ENCODE measurements at regions not wholly inside any gene's neighbourhood (a gene's known extent, or its start where the extent isn't known, plus 50 kb on each side); places are given as distances from the start of the nearest gene placed in this dataset.
"Not testable (repeated sequence)": the region's sequence is repeated elsewhere in the genome, so short reads cannot be mapped to it uniquely, and the experiment has no call there.

GRCh38 chr15:31433091-31433490, 106.5 kb downstream of the KLF13 start:
- no peak for DNase-seq (ENCODE audit: low read depth)

DNA sequence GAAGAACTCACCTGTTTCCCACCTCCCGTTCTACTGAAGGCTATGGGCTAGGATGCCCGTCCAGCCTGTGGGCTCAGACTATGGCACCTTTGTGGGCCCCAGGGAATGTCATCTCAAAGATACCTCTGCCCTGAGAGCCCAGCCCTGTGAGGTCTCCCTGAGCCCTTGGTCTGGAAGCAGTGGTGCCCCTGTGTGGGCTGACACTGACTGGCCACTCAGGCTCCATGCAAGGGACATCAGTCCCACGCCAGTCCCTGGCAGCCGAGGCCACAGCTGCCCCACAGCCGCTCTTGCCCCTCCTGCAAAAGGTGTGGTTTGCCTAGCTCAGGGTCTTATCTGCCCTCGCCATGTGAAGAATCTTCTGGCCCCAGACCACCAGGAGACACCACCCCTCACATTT, 106.9 kb downstream of the KLF13 start:
- no peak for DNase-seq (ENCODE audit: low read depth)

DNA sequence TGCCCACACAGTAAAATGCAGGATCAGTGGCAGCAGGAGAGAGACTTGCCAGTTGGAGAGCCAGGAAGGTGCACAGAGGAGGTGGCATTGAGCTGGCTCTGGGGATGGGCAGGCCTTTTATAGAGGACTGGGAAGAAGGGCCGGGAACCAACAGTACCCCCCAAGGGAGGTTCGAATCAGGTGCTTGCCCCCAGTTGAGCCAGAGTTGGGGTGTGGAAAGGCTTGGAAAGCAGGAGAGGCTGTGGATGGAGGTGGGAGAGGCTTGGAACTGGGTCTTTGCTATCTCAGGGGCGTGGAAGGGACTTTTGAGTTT, 107.6 kb downstream of the KLF13 start:
- DNase-seq (ENCODE audit: low read depth): no peak

- DNase-seq (ENCODE audit: low read depth): peak; percentile 80
Observed at GRCh38 chr15:31434588-31435260, 108.1 kb downstream of the KLF13 start.

GRCh38 chr15:31435261-31435911, 108.8 kb downstream of the KLF13 start:
- no peak for DNase-seq (ENCODE audit: low read depth)

DNA sequence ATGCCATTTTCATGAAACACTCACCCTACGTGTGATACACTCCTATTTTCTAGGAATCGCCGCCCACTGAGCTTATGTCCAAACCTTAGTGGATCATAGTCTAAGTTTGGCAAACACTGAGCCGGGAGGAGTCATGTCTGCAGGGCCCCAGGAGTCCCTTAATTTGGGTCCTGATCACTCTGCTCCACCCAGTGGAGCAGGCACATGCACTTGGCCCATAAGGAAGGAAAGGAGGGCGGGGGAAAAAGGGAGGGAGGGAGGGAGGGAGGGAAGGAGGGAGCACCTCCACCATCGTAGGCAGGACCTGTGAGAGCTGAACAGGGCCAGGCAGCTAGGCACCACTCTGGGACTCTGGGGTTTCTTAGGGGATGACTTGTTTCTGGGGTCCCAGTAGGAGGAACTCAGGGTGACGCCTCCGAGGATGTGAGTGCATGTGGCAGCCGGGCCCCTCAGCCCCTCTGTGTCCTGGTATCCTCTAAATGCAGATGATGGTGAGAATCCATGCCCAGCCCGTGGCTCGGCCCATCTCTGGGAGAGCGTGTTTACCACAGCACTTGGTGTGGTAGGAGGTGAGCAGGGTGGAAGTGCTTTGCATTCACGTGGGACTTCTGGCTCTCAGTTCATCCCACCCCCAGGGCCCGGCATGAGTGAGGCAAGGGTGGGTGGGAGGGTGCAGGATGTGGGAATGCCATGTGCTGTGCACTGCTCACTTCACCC, 109.4 kb downstream of the KLF13 start:
- no peak for DNase-seq (ENCODE audit: low read depth)

GRCh38 chr15:31437686-31438085, 111.1 kb downstream of the KLF13 start:
- DNase-seq (ENCODE audit: low read depth): no peak

DNA sequence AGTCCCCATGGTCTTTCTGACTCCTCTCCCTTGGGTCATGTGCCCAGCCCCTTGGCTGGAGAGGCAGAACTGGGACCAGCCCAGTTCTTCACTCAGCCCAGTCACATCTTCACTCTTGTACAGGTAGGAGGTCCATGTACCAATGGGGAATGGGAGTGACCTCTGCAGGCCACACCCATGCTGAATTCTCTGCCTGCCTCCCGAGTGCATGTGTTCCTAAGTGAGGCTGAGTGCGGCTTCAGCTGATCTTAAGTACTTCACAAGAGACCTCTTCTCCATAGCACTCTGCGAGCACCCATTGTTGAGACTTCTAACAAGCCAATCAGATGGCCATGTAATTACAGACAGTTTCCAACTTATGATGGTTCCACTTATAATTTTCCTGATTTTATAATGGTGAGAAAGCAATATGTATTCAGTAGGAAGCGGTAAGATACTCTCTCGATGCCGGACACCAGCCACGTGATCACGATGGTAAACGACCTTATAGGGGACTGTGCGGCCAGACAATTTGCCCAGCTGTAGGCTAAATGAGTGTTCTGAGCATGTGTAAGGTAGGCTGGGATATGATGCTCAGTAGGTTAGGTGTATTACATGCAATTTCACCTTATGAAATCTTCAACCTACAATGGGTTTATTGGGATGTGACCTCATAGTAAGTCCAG, 112.1 kb downstream of the KLF13 start:
- no peak for DNase-seq (ENCODE audit: low read depth)

DNA sequence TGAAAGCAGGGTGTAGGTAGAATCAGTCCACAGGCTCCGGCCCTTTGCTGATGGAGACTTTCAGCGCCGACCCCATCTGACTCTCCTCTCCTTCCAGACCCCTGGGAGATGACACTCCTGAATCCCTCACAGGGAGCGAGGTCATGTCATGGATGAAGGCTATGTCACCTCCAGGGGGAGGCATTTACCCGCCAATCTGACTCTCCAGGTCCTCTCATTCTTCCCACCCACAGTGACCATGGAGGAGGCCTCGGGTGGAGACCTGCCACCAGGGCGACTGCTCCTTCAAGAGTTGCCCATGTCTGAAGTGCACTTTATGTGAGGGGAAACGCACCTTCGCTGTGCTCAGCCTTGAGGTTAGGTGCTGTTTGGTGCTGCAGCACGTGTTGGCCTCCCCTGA, 112.7 kb downstream of the KLF13 start:
- DNase-seq (ENCODE audit: low read depth): no peak

DNA sequence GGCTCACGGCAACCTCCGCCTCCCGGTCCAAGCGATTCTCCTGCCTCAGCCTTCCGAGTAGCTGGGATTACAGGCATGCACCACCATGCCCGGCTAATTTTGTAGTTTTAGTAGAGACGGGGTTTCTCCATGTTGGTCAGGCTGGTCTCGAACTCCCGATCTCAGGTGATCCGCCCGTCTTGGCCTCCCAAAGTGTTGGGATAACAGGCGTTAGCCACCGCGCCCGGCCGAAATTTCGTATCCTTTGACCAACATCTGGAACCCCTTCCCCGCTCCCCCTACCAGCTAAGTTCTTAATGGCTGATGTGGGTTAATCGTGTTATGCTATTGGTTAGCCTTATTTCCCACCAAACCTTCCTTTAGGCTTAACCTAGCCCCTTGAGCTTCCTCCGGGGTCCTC, 113.6 kb downstream of the KLF13 start:
- not testable (repeated sequence) for DNase-seq (ENCODE audit: low read depth)

- no peak for DNase-seq (ENCODE audit: low read depth)
Observed at GRCh38 chr15:31440754-31441311, 114.2 kb downstream of the KLF13 start.

DNA sequence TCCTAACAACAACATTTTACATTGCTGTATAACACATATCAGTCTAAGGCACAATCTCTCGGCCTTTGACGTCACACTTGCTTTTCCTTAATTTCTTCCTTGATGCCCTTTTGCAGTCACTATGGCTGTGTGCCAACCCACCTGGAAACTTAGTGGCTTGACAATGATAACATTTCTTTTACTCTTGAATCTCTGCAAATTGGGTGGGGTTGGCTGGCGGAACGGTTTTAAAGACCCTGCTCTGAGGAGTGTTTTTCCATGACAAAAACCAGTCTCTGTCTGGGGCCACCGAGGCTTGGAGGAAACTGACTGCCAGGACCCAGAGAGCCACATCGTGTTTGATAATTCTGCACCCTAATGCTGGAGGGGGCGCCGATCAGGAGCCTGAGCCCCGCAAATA, 115.6 kb downstream of the KLF13 start:
- no peak for DNase-seq (ENCODE audit: low read depth)

DNA sequence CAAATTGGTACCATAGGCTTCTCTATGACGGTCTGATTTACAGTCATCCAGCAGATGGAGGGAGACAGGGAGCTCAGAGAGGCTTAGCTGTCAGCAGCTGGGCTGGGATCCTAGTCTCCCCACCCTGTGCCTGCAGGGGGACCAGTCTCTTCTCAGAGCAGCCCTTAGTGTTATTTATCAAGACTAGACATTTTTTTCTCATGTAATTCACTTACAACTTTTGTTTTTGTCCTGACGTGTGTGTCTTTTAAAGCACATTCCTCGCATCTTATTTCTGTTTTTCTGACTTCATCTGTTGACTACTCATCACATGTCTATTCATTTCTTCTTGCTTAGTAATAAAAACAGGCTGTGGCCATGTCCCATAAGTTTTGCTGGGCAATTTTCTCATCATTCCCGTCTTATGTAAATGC, 116.1 kb downstream of the KLF13 start:
- peak; percentile 81 for DNase-seq (ENCODE audit: low read depth)

GRCh38 chr15:31444844-31445243, 118.2 kb downstream of the KLF13 start:
- DNase-seq (ENCODE audit: low read depth): no peak

DNA sequence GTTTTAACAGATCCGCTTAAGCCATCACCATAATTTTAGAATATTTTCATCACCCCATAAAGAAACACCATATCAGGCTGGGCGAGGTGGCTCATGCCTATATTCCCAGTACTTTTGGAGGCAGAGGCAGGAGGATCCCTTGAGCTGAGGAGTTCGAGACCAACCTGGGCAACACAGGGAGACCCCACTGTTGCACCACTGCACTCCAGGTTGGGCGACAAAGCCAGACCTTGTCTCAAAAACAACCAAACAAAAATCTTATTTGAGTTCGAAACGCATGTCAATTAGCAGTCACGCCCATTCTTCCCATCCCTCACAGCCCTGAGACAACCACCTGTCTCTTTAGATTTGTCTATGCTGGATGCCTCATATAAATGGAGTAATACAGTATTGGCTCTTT, 119.9 kb downstream of the KLF13 start:
- DNase-seq (ENCODE audit: low read depth): no peak

DNA sequence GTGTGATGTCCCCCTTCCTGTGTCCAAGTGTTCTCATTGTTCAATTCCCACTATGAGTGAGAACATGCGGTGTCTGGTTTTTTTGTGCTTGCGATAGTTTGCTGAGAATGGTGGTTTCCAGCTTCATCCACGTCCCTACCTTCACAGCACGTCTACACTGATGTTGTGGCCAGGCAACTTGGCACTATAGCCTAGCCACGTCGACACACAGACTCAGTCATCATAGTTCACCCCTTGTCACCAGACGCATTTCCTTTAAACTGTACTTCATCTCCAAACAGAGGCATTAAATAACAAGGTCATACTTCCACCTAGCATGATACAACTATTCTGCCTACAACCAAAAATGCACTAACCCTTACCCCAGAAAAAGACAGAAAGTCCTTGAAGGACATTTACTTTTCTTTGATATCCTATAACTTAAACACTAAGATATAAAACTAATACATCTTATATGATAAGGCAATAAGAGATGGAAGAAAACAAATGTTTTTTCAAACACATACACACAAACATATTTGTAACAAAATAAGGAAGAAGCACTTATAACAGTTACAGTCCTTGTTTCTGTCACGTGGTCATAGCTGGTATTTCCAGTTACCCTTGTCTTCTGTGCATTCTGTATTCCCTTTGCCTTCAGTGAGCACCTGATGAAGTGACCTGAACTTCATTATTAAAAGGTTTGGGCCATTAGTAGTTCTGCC, 121.4 kb downstream of the KLF13 start:
- DNase-seq (ENCODE audit: low read depth): no peak

GRCh38 chr15:31448635-31448979, 122.0 kb downstream of the KLF13 start:
- DNase-seq (ENCODE audit: low read depth): no peak

DNA sequence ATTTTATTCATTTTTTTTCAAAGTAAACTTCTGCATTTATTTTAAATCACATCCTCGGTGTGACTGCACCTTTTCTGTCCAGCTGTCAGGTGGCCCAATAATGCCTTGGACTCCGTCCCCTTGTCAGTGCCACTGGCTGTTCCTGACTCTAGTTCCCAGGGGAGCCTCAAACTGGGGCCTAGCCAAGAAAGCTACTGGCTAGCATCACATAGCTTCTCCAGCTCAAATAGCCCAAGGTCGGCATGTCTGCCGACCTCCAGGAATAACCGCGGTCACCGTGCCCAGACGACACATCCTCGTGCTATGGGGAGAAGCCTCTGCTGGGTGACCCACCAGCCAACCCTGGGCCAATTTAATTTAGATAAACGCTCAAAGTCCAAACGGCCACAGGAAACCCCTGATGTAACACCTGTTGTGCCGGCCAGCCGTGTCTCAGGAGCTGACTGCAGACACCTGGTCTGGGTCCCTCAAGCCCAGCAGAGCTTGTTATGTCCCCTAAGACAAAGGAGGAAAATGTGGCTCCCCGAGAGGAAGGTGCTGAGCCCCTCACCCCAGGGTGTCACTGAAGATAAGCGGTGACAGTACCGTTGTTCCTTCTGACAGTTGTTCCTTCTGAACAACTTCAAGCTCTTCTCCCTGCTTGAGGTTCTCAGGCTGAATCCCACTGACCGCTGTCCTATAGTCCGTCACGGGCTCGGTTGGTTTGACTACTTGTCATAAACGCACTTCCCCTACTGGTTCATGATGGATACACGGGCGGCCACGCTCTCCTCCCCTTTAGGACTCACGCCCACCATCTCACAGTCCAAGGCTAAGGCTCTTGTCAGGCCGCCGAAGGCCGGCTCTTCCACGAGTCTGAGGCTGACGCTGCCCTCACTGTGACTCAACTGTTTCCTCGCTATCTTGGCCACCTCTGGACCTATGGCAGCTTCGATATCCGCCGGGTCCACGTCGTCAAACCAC, 126.2 kb downstream of the KLF13 start:
- DNase-seq (ENCODE audit: low read depth): no peak

DNA sequence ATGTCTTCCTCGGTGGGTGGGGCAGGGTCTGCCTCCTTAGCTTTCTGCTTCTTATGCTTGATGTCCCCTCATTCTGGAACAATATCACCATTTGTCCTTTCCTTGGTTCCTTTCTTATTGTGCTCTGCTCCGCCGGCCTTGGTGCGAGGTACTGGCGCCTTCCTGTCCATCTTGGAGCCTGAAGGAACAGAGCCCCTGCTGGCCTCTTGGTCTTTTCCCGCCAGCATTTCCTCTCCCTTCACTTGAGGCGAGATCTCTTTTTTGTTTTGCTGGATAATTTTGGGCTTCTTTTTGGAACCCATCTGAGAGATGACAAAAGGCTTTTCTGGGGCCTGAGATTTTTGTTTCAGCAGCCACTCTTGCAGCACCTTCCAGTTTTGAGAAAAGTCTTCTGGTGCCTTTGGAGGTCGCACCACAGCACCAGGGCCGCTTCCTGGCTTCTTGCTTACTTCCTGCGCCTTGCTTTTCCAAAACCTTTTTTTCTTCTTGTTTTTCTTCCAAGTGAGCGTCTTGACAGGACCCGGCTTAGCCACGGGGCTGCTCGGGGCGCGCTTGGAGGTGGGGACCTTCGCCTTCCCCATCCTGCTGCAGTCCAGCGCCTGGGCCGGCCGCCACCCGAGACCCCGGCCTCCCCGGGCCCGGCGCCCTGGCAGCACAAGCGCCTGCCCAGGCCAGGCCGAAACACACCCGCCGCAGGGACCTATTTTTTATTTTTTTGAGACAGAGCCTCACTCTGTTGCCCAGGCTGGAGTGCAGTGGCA, 127.1 kb downstream of the KLF13 start:
- no peak for DNase-seq (ENCODE audit: low read depth)

DNA sequence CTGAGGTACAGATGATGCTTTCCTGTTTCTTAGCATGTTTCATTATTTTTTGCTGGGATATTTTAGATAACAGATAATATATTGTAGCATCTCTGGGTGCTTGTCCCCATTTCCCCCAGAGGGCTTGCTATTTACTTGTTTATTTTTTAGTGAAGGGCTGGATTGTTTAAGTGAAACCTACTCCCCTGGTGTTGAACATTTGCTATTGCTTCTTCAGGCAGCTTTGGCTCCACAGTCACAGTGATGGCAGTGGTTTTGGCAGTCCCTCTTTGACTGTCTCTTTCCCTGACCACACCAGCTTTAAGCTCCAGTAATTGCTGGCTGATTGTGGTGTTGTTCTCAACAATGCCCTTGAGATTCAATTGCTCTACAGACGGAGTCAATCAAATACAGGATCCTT, 128.9 kb downstream of the KLF13 start:
- no peak for DNase-seq (ENCODE audit: low read depth)
